Esophagus muscularis mucosa (tissue), 4 donors: ENCODE measurements at regions not wholly inside any gene's neighbourhood (a gene's known extent, or its start where the extent isn't known, plus 50 kb on each side); places are given as distances from the start of the nearest gene placed in this dataset.

Source experiments
- DNase-seq: peaks from one replicate; pipeline ENCODE4 v3.0.0-alpha.2; 2017; ENCODE audit errors: extremely low spot score
- H3K27ac ChIP-seq, 4 donors: fragments of 200-600 bp; sonication (generic); replicated peaks in 1 of 4; 1 replicate in 3 of 4; 2 replicates in 1 of 4; pipeline ENCODE4 v1.5.1; 2016 to 2019; ENCODE audit warnings: mild to moderate bottlenecking in 1 of 4
- H3K27me3 ChIP-seq, 4 donors: fragments of 200-600 bp; sonication (generic); one replicate each; pipeline versions ENCODE4 v1.5.1 to v1.6.0; 2016 to 2019
- H3K36me3 ChIP-seq, 4 donors: fragments of 200-600 bp; sonication (generic); one replicate each; pipeline ENCODE4 v1.5.1; 2016 to 2019
- H3K4me1 ChIP-seq, 4 donors: fragments of 200-600 bp; sonication (generic); one replicate each; pipeline ENCODE4 v1.5.1; 2016 to 2019
- H3K4me3 ChIP-seq, 4 donors: fragments of 200-600 bp; sonication (generic); 1 replicate in 2 of 4; 2 replicates in 2 of 4; pipeline ENCODE4 v1.5.1; 2016 to 2019; ENCODE audit warnings: mild to moderate bottlenecking in 4 of 4, moderate library complexity in 1 of 4
- H3K9me3 ChIP-seq, 4 donors: fragments of 200-600 bp; sonication (generic); 1 replicate in 3 of 4; 2 replicates in 1 of 4; pipeline ENCODE4 v1.5.1; 2016 to 2019
- EP300 ChIP-seq: sonication (generic); formaldehyde crosslinking; IDR thresholded peaks from one replicate; pipeline ENCODE4 v1.6.1; 2017; ENCODE audit warnings: antibody characterized with exemption
- POLR2A ChIP-seq: fragments of 450-650 bp; IDR thresholded peaks from one replicate; pipeline ENCODE4 v1.6.1; 2017; ENCODE audit warnings: antibody characterized with exemption, moderate library complexity, mild to moderate bottlenecking, low read depth
- POLR2AphosphoS5 ChIP-seq, 2 donors: sonication (generic); formaldehyde crosslinking; IDR thresholded peaks; one replicate each; pipeline ENCODE4 v1.6.1; 2017; ENCODE audit warnings: antibody characterized with exemption in 2 of 2
- WGBS: methylation state at CpG from one replicate; pipeline ENCODE4 v1.1.5; 2018; 5-methylcytosine and 5-hydroxymethylcytosine counted together
- intact Hi-C: fragments of 100-400 bp; cut with DNase I; formaldehyde crosslinking; loops from one replicate; pipeline ENCODE4 v1.15.1; 2023
- TF ChIP-seq, protein P1 (sequence below), 3 experiments: fragments of 200-600 bp in 2 of 3; fragments of 450-650 bp in 1 of 3; sonication (generic) in 2 of 3; IDR thresholded peaks; one replicate each; pipeline ENCODE4 v1.5.1; 2017 to 2019; ENCODE audit warnings: antibody characterized with exemption in 3 of 3, mild to moderate bottlenecking in 2 of 3, moderate library complexity in 1 of 3

GRCh38 chr3:18838758-18839157 is 309.6 kb upstream of the KCNH8 start:
- H3K36me3 ChIP-seq: no peaks in the 10 kb centered on the region
- no peak overlapping the region for H3K4me3 ChIP-seq
- H3K4me1 ChIP-seq: no peaks in the 10 kb centered on the region
- no peaks in the 10 kb centered on the region for H3K27me3 ChIP-seq
- no peak overlapping the region for H3K27ac ChIP-seq
- intact Hi-C loops: no loop called here
- TF ChIP-seq POLR2AphosphoS5 (IDR thresholded peaks at IDR 0.05) (no peak), POLR2A (no peak), EP300 (no peak)
- TF ChIP-seq, protein P1, sequence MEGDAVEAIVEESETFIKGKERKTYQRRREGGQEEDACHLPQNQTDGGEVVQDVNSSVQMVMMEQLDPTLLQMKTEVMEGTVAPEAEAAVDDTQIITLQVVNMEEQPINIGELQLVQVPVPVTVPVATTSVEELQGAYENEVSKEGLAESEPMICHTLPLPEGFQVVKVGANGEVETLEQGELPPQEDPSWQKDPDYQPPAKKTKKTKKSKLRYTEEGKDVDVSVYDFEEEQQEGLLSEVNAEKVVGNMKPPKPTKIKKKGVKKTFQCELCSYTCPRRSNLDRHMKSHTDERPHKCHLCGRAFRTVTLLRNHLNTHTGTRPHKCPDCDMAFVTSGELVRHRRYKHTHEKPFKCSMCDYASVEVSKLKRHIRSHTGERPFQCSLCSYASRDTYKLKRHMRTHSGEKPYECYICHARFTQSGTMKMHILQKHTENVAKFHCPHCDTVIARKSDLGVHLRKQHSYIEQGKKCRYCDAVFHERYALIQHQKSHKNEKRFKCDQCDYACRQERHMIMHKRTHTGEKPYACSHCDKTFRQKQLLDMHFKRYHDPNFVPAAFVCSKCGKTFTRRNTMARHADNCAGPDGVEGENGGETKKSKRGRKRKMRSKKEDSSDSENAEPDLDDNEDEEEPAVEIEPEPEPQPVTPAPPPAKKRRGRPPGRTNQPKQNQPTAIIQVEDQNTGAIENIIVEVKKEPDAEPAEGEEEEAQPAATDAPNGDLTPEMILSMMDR (IDR thresholded peaks at IDR 0.05): no peak
- no peak for DNase-seq
- no peaks in the 10 kb centered on the region for H3K9me3 ChIP-seq
- 89% methylated on average over 1 of the region's 1 CpG for WGBS

DNA sequence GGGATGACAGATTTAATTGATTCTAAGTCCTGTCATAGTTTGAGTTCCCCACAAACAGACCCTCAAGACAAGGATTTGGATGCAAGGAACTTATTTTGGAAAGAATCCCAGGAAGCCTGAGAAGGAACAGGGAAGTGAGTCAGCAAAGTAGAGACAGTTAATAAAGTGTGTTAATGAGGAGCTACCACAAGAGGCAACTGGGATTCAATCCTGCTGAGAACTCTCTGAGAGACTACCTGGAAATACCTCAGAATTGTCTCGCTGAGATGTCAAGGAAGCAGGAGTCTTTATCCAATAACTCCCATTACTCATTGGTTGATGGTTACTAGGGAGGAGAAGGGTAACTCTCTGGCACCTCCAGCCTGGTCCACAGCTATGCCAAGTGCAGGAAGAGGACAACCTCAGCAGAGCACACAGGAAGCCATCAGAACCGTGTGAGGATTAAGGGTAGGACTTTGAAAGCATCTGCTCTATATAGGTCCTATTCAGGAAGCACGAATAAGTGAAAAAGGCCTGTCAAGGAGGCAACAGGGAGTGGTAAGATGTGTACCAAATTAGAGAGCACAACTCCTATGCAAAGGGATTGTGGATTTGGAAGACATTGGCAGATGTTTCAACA is 311.1 kb upstream of the KCNH8 start:
- no peak for DNase-seq
- Histone ChIP-seq H3K4me3 (no peak overlapping the region), H3K27me3 (no peaks in the 10 kb centered on the region), H3K4me1 (no peaks in the 10 kb centered on the region), H3K27ac (no peak overlapping the region), H3K36me3 (no peaks in the 10 kb centered on the region), H3K9me3 (no peaks in the 10 kb centered on the region)
- TF ChIP-seq POLR2A (no peak), EP300 (no peak), POLR2AphosphoS5 (IDR thresholded peaks at IDR 0.05) (no peak)
- TF ChIP-seq, protein P1 (IDR thresholded peaks at IDR 0.05): no peak
- intact Hi-C loops: no loop called here
- WGBS: 71% methylated on average over 3 of the region's 3 CpGs

DNA sequence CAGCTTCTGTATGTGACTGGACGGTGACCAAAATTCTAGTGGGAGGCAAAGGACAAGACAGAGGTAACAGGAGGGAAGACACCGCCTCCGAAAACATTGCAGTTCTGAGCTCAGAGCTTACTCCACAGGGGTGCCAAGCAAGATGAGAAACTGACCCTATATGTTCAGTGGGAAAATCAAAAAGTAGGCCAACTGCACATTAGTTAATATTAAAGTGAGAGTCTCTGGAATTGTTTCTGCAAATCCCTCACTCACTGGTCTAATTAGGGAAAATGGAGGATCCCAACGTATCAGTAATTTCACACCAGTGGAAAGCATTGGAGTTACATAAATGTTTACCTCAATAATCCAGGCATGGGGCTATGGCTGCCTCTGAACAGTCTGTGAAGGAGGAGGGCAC is 313.3 kb upstream of the KCNH8 start:
- Histone ChIP-seq H3K4me3 (no peak overlapping the region), H3K4me1 (no peaks in the 10 kb centered on the region), H3K27me3 (no peaks in the 10 kb centered on the region), H3K9me3 (no peaks in the 10 kb centered on the region), H3K27ac (no peak overlapping the region), H3K36me3 (no peaks in the 10 kb centered on the region)
- TF ChIP-seq POLR2A (no peak), EP300 (no peak), POLR2AphosphoS5 (IDR thresholded peaks at IDR 0.05) (no peak)
- TF ChIP-seq, protein P1 (IDR thresholded peaks at IDR 0.05): no peak
- 91% methylated on average over 4 of the region's 4 CpGs for WGBS
- DNase-seq: no peak
- intact Hi-C loops: no loop called here

- no peak for TF ChIP-seq EP300
- no peak for TF ChIP-seq POLR2AphosphoS5 (IDR thresholded peaks at IDR 0.05)
Measured at GRCh38 chr3:18830087-18830486, 318.2 kb upstream of the KCNH8 start.

GRCh38 chr3:18828637-18829036 is 319.7 kb upstream of the KCNH8 start:
- H3K27ac ChIP-seq: no peak overlapping the region
- no peaks in the 10 kb centered on the region for H3K27me3 ChIP-seq
- TF ChIP-seq, protein P1 (IDR thresholded peaks at IDR 0.05): no peak
- TF ChIP-seq EP300 (no peak), POLR2AphosphoS5 (IDR thresholded peaks at IDR 0.05) (no peak), POLR2A (no peak)
- H3K9me3 ChIP-seq: no peaks in the 10 kb centered on the region
- intact Hi-C loops: no loop called here
- 94% methylated on average over 2 of the region's 2 CpGs for WGBS
- H3K36me3 ChIP-seq: no peaks in the 10 kb centered on the region
- H3K4me3 ChIP-seq: no peak overlapping the region
- no peaks in the 10 kb centered on the region for H3K4me1 ChIP-seq
- no peak for DNase-seq

More at GRCh38 chr3:18830087-18830486, 318.2 kb upstream of the KCNH8 start:
- intact Hi-C loops: no loop called here
- Histone ChIP-seq H3K9me3 (no peaks in the 10 kb centered on the region), H3K4me1 (no peaks in the 10 kb centered on the region), H3K27me3 (no peaks in the 10 kb centered on the region), H3K36me3 (no peaks in the 10 kb centered on the region), H3K4me3 (no peak overlapping the region), H3K27ac (no peak overlapping the region)
- no peak for DNase-seq
- WGBS: 84% methylated on average over 5 of the region's 5 CpGs
